ENCODE measurements at regions not wholly inside any gene's neighbourhood (a gene's known extent, or its start where the extent isn't known, plus 50 kb on each side); places are given as distances from the start of the nearest gene placed in this dataset.

- no peak for DNase-seq (ENCODE audit: low read depth in 4 of 4, low spot score in 2 of 4)
These were observed 99.1 kb upstream of the RGS4 start for GRCh38 chr1:162970021-162970420.

DNA sequence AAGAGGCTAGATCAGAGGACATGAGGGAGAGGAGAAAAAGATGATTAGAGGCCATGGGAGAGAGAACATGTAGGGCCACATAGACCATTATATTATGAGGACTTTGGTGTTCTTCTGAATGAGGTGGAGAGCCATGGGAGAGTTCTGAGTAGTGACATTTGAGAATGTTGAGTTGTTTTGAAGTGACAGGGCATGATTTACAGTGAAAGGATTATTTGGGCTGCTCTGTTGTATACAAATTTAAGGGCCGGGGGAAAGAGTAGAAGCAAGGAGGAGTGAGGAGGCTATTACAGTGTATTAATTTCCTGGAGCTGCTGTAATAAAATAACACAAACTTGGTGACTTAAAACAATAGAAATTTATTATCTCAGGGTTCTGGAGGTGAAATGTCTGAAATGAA is 102.5 kb upstream of the RGS4 start:
- peak in 1 of 4 donors; percentile 16 for DNase-seq (ENCODE audit: low read depth in 4 of 4, low spot score in 2 of 4)

- DNase-seq (ENCODE audit: low read depth in 4 of 4, low spot score in 2 of 4): no peak
These were observed 103.9 kb upstream of the CCDC190 start for GRCh38 chr1:162964901-162965300.

- no peak for DNase-seq (ENCODE audit: low read depth in 4 of 4, low spot score in 2 of 4)
These were observed 95.9 kb upstream of the CCDC190 start for GRCh38 chr1:162956922-162957321.

DNA sequence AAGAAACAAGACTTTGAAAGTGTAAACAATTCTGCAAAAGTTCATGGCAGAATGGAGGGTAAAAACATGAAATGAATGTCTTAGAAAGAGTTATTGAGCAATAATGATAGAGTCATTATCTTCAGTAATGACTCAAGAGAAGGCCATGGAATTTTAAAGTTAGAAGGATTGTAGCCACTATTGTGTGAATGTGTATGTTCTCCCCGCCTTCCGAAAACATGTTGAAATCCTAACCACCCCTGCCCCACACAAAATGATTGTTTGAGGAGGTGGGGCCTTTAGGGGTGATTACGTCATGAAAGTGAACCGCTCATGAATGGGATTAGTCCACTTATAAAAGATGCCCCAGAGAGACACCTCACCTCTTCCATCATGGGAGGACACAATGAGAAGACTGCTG is 93.8 kb upstream of the CCDC190 start:
- DNase-seq (ENCODE audit: low read depth in 4 of 4, low spot score in 2 of 4): no peak

- DNase-seq (ENCODE audit: low read depth in 4 of 4, low spot score in 2 of 4): no peak
These were observed 92.0 kb upstream of the CCDC190 start for GRCh38 chr1:162952956-162953355.

- DNase-seq (ENCODE audit: low read depth in 4 of 4, low spot score in 2 of 4): no peak
These were observed 90.8 kb upstream of the CCDC190 start for GRCh38 chr1:162951553-162952315.

- DNase-seq (ENCODE audit: low read depth in 4 of 4, low spot score in 2 of 4): no peak
These were observed 89.2 kb upstream of the CCDC190 start for GRCh38 chr1:162950187-162950586.

DNA sequence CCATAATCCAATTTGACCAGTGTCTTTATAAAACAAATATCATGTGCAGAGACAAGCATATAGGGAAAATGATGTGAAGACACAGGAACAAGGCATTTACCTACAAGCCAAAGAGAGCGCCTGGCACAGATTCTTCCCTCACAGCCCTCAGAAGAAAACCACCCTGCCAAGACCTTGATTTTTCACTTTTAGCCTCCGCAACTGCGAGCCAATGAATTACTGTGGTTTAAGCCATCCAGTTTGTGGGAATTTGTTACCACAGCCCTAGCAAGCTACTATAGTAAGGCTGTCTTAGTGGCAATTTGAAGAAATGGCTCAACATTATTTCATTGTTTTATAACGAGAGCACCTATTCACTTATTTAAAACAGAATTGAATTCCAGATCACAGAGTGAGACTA is 85.7 kb upstream of the CCDC190 start:
- no peak for DNase-seq (ENCODE audit: low read depth in 4 of 4, low spot score in 2 of 4)

- DNase-seq (ENCODE audit: low read depth in 4 of 4, low spot score in 2 of 4): no peak
These were observed 84.1 kb upstream of the CCDC190 start for GRCh38 chr1:162944974-162945674.

- DNase-seq (ENCODE audit: low read depth in 4 of 4, low spot score in 2 of 4): no peak
These were observed 82.6 kb upstream of the CCDC190 start for GRCh38 chr1:162943622-162944021.

- no peak for DNase-seq (ENCODE audit: low read depth in 4 of 4, low spot score in 2 of 4)
These were observed 82.1 kb upstream of the CCDC190 start for GRCh38 chr1:162942916-162943559.

DNA sequence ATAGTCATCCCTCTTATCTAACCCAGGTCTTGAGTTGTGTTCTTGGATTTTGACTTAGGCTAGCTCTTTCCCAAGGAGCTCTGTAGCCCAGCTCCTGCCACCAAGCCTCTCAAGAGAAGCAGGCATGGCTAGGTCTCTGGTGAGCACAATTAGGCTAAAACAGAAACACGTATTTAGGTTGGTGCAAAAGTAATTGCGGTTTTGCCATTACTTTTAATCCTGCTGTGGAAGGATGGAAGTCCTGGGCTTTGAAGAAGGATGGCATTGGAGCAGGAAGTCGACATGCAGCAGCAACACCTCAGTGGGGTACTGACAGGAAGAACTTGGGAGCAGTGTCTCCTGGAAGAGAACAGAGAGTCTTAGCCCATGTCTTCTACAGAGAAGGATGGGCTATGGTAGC is 80.0 kb upstream of the CCDC190 start:
- no peak for DNase-seq (ENCODE audit: low read depth in 4 of 4, low spot score in 2 of 4)

DNA sequence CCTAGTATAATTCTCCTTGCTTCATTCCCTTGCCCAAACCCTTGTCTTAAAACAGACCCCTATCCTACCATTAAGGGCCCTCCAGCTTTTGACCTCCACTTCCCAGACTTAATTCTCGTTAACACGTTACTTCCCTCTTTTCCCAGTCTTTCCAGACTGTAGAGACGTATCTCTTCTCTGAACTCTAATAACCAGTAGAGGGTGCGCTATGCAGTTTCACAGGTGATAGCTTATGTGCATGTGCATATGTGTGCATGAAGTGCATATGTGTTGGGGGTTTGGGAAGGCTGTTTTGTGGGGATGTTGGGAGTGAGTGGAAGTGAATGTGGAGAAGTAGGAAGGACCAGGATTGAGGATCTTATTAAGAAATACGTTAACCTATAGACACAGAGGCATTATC is 78.1 kb upstream of the CCDC190 start:
- no peak for DNase-seq (ENCODE audit: low read depth in 4 of 4, low spot score in 2 of 4)

- no peak for DNase-seq (ENCODE audit: low read depth in 4 of 4, low spot score in 2 of 4)
These were observed 76.9 kb upstream of the CCDC190 start for GRCh38 chr1:162937716-162938395.

- DNase-seq (ENCODE audit: low read depth in 4 of 4, low spot score in 2 of 4): no peak
These were observed 70.1 kb upstream of the CCDC190 start for GRCh38 chr1:162930976-162931560.

DNA sequence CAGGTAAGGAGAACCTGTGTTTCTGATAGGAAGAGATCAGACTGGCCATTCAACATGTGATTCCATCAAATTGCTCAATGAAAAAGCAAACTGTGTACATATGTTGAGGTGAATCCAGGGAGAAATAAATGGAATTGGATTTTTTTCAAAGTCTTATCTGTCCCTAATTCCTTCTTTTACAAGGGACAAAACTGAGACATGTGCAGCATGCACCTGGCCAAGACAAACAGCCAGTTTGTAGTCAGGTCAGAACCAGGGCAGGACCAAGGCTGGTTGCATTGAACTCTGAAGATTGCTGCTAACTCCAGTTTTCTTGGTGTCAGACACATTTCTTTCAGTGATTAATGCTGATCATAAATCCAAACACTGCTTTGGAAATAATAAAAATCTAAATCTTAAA is 69.6 kb upstream of the CCDC190 start:
- no peak for DNase-seq (ENCODE audit: low read depth in 4 of 4, low spot score in 2 of 4)

DNA sequence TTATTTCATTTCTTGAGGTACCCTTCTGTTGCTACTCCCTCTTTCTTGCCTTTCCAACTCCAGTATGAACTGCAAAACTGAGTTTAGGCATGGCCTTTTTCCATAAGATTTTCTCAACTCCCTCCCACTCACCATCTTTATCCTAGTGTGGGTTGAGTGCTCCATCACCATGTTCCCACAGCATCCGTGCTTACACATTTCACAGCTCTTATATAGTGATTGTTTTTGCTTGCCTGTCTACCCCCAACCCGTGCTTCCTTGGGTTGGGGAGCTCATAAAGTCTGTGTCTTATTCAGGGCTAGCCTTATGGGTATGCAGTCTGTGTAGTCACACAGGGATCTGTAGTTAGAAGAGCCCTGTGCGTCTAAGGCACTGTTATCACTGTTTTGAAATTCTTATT is 68.2 kb upstream of the CCDC190 start:
- DNase-seq (ENCODE audit: low read depth in 4 of 4, low spot score in 2 of 4): no peak

GRCh38 chr1:162928141-162928540 is 67.2 kb upstream of the CCDC190 start:
- DNase-seq (ENCODE audit: low read depth in 4 of 4, low spot score in 2 of 4): no peak

- DNase-seq (ENCODE audit: low read depth in 4 of 4, low spot score in 2 of 4): no peak
These were observed 66.4 kb upstream of the CCDC190 start for GRCh38 chr1:162927421-162927820.

DNA sequence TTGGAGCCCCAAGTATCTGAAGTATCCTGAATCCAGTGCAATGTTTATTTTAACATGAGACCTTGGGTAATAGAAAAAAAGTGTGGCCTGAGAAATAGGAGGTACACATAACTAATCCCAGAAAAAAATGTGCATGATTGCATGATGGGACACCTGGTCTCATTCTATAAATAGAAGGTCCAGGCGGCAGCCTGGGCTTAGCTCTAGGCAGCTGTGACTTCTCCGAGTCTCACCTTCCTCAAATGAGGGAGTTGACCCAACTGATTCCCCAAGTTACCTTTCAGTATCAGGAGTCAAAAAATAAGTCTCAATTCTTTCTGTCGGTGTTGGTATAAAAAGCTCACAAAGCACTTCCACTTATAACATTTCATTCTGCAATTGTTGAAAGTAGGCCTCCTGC is 65.9 kb upstream of the CCDC190 start:
- DNase-seq (ENCODE audit: low read depth in 4 of 4, low spot score in 2 of 4): no peak

All from left renal cortex interstitium (tissue), 4 donors.